Retinal pigment epithelial cell (primary cell): ENCODE measurements at regions not wholly inside any gene's neighbourhood (a gene's known extent, or its start where the extent isn't known, plus 50 kb on each side); places are given as distances from the start of the nearest gene placed in this dataset.

Experiments
- DNase-seq: peaks from one replicate; pipeline ENCODE4 v3.0.0-alpha.2; 2010; ENCODE audit warnings: low read depth
- H3K4me3 ChIP-seq: 2 replicates; pipeline ENCODE4 v1.5.1; 2011; ENCODE audit warnings: mild to moderate bottlenecking, low read length, control low read depth, moderate library complexity
- TF ChIP-seq, protein P1 (sequence below): conservative IDR thresholded peaks from 2 replicates; pipeline ENCODE4 v1.5.1; 2011; ENCODE audit warnings: low read depth, low read length, control low read depth, inconsistent platforms

- TF ChIP-seq, protein P1, sequence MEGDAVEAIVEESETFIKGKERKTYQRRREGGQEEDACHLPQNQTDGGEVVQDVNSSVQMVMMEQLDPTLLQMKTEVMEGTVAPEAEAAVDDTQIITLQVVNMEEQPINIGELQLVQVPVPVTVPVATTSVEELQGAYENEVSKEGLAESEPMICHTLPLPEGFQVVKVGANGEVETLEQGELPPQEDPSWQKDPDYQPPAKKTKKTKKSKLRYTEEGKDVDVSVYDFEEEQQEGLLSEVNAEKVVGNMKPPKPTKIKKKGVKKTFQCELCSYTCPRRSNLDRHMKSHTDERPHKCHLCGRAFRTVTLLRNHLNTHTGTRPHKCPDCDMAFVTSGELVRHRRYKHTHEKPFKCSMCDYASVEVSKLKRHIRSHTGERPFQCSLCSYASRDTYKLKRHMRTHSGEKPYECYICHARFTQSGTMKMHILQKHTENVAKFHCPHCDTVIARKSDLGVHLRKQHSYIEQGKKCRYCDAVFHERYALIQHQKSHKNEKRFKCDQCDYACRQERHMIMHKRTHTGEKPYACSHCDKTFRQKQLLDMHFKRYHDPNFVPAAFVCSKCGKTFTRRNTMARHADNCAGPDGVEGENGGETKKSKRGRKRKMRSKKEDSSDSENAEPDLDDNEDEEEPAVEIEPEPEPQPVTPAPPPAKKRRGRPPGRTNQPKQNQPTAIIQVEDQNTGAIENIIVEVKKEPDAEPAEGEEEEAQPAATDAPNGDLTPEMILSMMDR: no peak
- no peak overlapping the region for H3K4me3 ChIP-seq
- DNase-seq: no peak
Measured at GRCh38 chr2:14321357-14321756, 311.2 kb upstream of the LRATD1 start.

GRCh38 chr2:14322306-14322705 lies 310.2 kb upstream of the LRATD1 start:
- no peak for DNase-seq
- TF ChIP-seq, protein P1: no peak
- no peak overlapping the region for H3K4me3 ChIP-seq

DNA sequence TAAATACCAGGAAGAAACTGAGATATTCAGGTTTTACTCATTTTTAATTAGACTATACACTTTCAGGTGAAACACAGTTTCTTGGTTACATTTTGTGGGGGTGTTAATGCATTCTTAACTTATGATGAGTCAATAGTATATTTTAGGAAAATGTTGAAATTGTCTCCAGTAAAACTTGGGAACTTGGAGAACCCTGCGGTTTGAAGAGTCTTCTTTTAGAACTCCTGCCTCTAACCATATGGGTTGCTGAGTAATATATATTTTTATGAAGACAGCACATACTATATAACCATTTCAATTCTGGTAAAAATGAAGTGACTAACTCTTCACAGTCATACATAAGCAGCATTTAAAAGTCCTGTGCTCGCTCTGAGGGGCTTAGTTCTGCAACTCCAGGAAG lies 308.2 kb upstream of the LRATD1 start:
- TF ChIP-seq, protein P1: no peak
- DNase-seq: no peak
- H3K4me3 ChIP-seq: no peak overlapping the region

- no peak for DNase-seq
- TF ChIP-seq, protein P1: no peak
- H3K4me3 ChIP-seq: no peak overlapping the region
Measured at GRCh38 chr2:14330884-14331283, 301.6 kb upstream of the LRATD1 start.

- no peak for DNase-seq
- TF ChIP-seq, protein P1: no peak
- H3K4me3 ChIP-seq: no peak overlapping the region
Measured at GRCh38 chr2:14336759-14337382, 295.6 kb upstream of the LRATD1 start.

GRCh38 chr2:14340703-14341102 lies 291.8 kb upstream of the LRATD1 start:
- DNase-seq: no peak
- no peak overlapping the region for H3K4me3 ChIP-seq
- TF ChIP-seq, protein P1: no peak

- H3K4me3 ChIP-seq: no peak overlapping the region
- DNase-seq: no peak
- TF ChIP-seq, protein P1: no peak
Measured at GRCh38 chr2:14342313-14342712, 290.2 kb upstream of the LRATD1 start.
